Colonic mucosa (tissue), 4 donors: ENCODE measurements at regions not wholly inside any gene's neighbourhood (a gene's known extent, or its start where the extent isn't known, plus 50 kb on each side); places are given as distances from the start of the nearest gene placed in this dataset.
"Not testable (repeated sequence)": the region's sequence is repeated elsewhere in the genome, so short reads cannot be mapped to it uniquely, and the experiment has no call there.

Experiments used
- DNase-seq: peaks from one replicate; pipeline ENCODE4 v3.0.0-alpha.2; 2020
- H3K27ac ChIP-seq: fragments of 200-600 bp; one replicate; pipeline ENCODE4 v1.8.0; 2021
- H3K27me3 ChIP-seq: fragments of 200-600 bp; one replicate; pipeline ENCODE4 v1.8.0; 2021
- H3K36me3 ChIP-seq: fragments of 200-600 bp; one replicate; pipeline ENCODE4 v1.8.0; 2021
- H3K4me1 ChIP-seq: fragments of 200-600 bp; one replicate; pipeline ENCODE4 v1.8.0; 2021; ENCODE audit warnings: mild to moderate bottlenecking
- H3K4me3 ChIP-seq: fragments of 200-600 bp; one replicate; pipeline ENCODE4 v1.8.0; 2021
- H3K9ac ChIP-seq, 2 donors: one replicate each; pipeline ENCODE4 v1.7.0; 2013; ENCODE audit warnings: control low read depth in 2 of 2, low read depth in 2 of 2, low read length in 2 of 2
- H3K9me3 ChIP-seq: fragments of 200-600 bp; one replicate; pipeline ENCODE4 v1.8.0; 2021
- CTCF ChIP-seq: fragments of 200-600 bp; IDR thresholded peaks from one replicate; pipeline ENCODE4 v1.8.0; 2022; ENCODE audit warnings: antibody characterized with exemption, mild to moderate bottlenecking
- intact Hi-C: fragments of 100-400 bp; cut with DNase I; formaldehyde crosslinking; loops from one replicate; pipeline ENCODE4 v1.14.1; 2022
- donor health status: healthy.
- donor health status: DM: no; HTN: no; CAD: no.
- donor health status: DM: no; HTN: no; CAD: no.

- no peaks in the 10 kb centered on the region for H3K4me1 ChIP-seq
- H3K9ac ChIP-seq = no peak overlapping the region
- H3K36me3 ChIP-seq = no peaks in the 10 kb centered on the region
- DNase-seq = no peak
- intact Hi-C loops = no loop called here
- no peak overlapping the region for H3K27ac ChIP-seq
- H3K4me3 ChIP-seq = no peak overlapping the region
- no peak for TF ChIP-seq CTCF
- H3K27me3 ChIP-seq = no peaks in the 10 kb centered on the region
- no peaks in the 10 kb centered on the region for H3K9me3 ChIP-seq
These were observed 754.6 kb upstream of the AGA start for GRCh38 chr4:178196751-178197374.

- H3K4me1 ChIP-seq = no peaks in the 10 kb centered on the region
- DNase-seq = no peak
- no peak overlapping the region for H3K9ac ChIP-seq
- H3K9me3 ChIP-seq = no peaks in the 10 kb centered on the region
- H3K36me3 ChIP-seq = no peaks in the 10 kb centered on the region
- no peak for TF ChIP-seq CTCF
- no peak overlapping the region for H3K4me3 ChIP-seq
- no peak overlapping the region for H3K27ac ChIP-seq
- intact Hi-C loops = no loop called here
- H3K27me3 ChIP-seq = no peaks in the 10 kb centered on the region
These were observed 756.5 kb upstream of the AGA start for GRCh38 chr4:178198691-178199090.

GRCh38 chr4:178202422-178202821 is 760.2 kb upstream of the AGA start:
- no peaks in the 10 kb centered on the region for H3K4me1 ChIP-seq
- DNase-seq = no peak
- H3K9me3 ChIP-seq = no peaks in the 10 kb centered on the region
- H3K4me3 ChIP-seq = no peak overlapping the region
- H3K36me3 ChIP-seq = no peaks in the 10 kb centered on the region
- H3K27ac ChIP-seq = no peak overlapping the region
- no peak for TF ChIP-seq CTCF
- intact Hi-C loops = no loop called here
- H3K9ac ChIP-seq = no peak overlapping the region
- no peaks in the 10 kb centered on the region for H3K27me3 ChIP-seq

GRCh38 chr4:178205826-178206225 is 763.6 kb upstream of the AGA start:
- intact Hi-C loops = no loop called here
- H3K4me3 ChIP-seq = no peak overlapping the region
- H3K9me3 ChIP-seq = no peaks in the 10 kb centered on the region
- H3K27me3 ChIP-seq = no peaks in the 10 kb centered on the region
- no peak overlapping the region for H3K9ac ChIP-seq
- H3K36me3 ChIP-seq = no peaks in the 10 kb centered on the region
- H3K4me1 ChIP-seq = no peaks in the 10 kb centered on the region
- no peak for TF ChIP-seq CTCF
- no peak overlapping the region for H3K27ac ChIP-seq
- no peak for DNase-seq

GRCh38 chr4:178215309-178215708 is 773.1 kb upstream of the AGA start:
- H3K27ac ChIP-seq = no peak overlapping the region
- no peaks in the 10 kb centered on the region for H3K4me1 ChIP-seq
- H3K4me3 ChIP-seq = no peak overlapping the region
- intact Hi-C loops = no loop called here
- no peaks in the 10 kb centered on the region for H3K27me3 ChIP-seq
- DNase-seq = no peak
- no peak for TF ChIP-seq CTCF
- H3K9ac ChIP-seq = no peak overlapping the region
- no peaks in the 10 kb centered on the region for H3K9me3 ChIP-seq
- H3K36me3 ChIP-seq = no peaks in the 10 kb centered on the region

- H3K9ac ChIP-seq = no peak overlapping the region
- no peak overlapping the region for H3K4me3 ChIP-seq
- H3K36me3 ChIP-seq = no peaks in the 10 kb centered on the region
- DNase-seq = no peak
- H3K9me3 ChIP-seq = no peaks in the 10 kb centered on the region
- intact Hi-C loops = no loop called here
- no peaks in the 10 kb centered on the region for H3K4me1 ChIP-seq
- no peaks in the 10 kb centered on the region for H3K27me3 ChIP-seq
- no peak overlapping the region for H3K27ac ChIP-seq
- TF ChIP-seq CTCF = no peak
These were observed 773.5 kb upstream of the AGA start for GRCh38 chr4:178215763-178216162.

- H3K36me3 ChIP-seq = not testable (repeated sequence)
These were observed 784.2 kb upstream of the AGA start for GRCh38 chr4:178226421-178226820.

More at GRCh38 chr4:178226421-178226820, 784.2 kb upstream of the AGA start:
- H3K27ac ChIP-seq, intact Hi-C loops, DNase-seq, H3K9ac ChIP-seq, H3K27me3 ChIP-seq, H3K4me3 ChIP-seq, H3K9me3 ChIP-seq, H3K4me1 ChIP-seq: not testable (repeated sequence)
